Panc1 (cell line): ENCODE measurements at regions not wholly inside any gene's neighbourhood (a gene's known extent, or its start where the extent isn't known, plus 50 kb on each side); places are given as distances from the start of the nearest gene placed in this dataset.

Experiments used
- ATAC-seq: fragments of 200-7000 bp; cut with Tn5 transposase; 2 replicates; pipeline ENCODE4 v1.9.1; 2020; ENCODE audit warnings: mild to moderate bottlenecking, moderate library complexity
- BruUV-seq: library from RNA; stranded (reverse); fragments of 400-500 nt; replicated peaks from 2 replicates; lab custom pipeline; 2021; lab: Mats Ljungman, UMichigan
- CTCF ChIA-PET: fragments of 300-600 bp; sonication (Branson Sonifier 250); formaldehyde crosslinking; loops from one replicate; lab custom pipeline; 2022; ENCODE audit warnings: antibody characterized with exemption; lab: Charles Lee
- POLR2A ChIA-PET: fragments of 300-600 bp; sonication (Branson Sonifier 250); formaldehyde crosslinking; loops from one replicate; lab custom pipeline; 2022; ENCODE audit warnings: antibody characterized with exemption; lab: Charles Lee
- DNase-seq: peaks from one replicate; pipeline ENCODE4 v3.0.0-alpha.2; 2010; ENCODE audit warnings: low read depth, low spot score
- H3K27ac ChIP-seq: 2 replicates; pipeline ENCODE4 v1.5.1; 2011; ENCODE audit warnings: mild to moderate bottlenecking, low read length, inconsistent platforms
- H3K27me3 ChIP-seq: fragments of 200-500 bp; sonication (Bioruptor generic); 2 replicates; pipeline ENCODE4 v1.6.0; 2014; ENCODE audit warnings: low read length, inconsistent platforms; ENCODE audit not compliant: control insufficient read depth, insufficient read depth
- H3K36me3 ChIP-seq: fragments of 200-500 bp; sonication (Bioruptor generic); 2 replicates; pipeline ENCODE4 v1.5.1; 2014; ENCODE audit warnings: inconsistent platforms, mild to moderate bottlenecking, low read length, moderate library complexity; ENCODE audit not compliant: control insufficient read depth, insufficient read depth
- H3K4me1 ChIP-seq: 2 replicates; pipeline ENCODE4 v1.5.1; 2011; ENCODE audit warnings: inconsistent platforms, mild to moderate bottlenecking, low read length, moderate library complexity; ENCODE audit not compliant: control insufficient read depth, insufficient read depth
- H3K4me3 ChIP-seq, 2 experiments: 2 replicates each; pipeline ENCODE4 v1.5.1; 2011 to 2012; ENCODE audit warnings: low read depth in 2 of 2, low read length in 2 of 2, mild to moderate bottlenecking in 2 of 2, inconsistent platforms in 1 of 2, moderate library complexity in 1 of 2
- H3K9me3 ChIP-seq: fragments of 200-500 bp; sonication (Bioruptor generic); 2 replicates; pipeline ENCODE4 v1.5.1; 2014; ENCODE audit warnings: low read depth, mild to moderate bottlenecking, inconsistent platforms, low read length, moderate library complexity; ENCODE audit not compliant: control insufficient read depth, insufficient read depth
- POLR2AphosphoS5 ChIP-seq: IDR thresholded peaks from 2 replicates; pipeline ENCODE4 v1.6.1; 2012; ENCODE audit warnings: mild to moderate bottlenecking, low read depth, low read length, moderate library complexity
- SIN3A ChIP-seq: IDR thresholded peaks from 2 replicates; pipeline ENCODE4 v1.6.1; 2012; ENCODE audit warnings: low read depth, mild to moderate bottlenecking, low read length, moderate library complexity, borderline replicate concordance; ENCODE audit not compliant: insufficient read depth
- TCF7L2 ChIP-seq: IDR thresholded peaks from 2 replicates; pipeline ENCODE4 v1.6.1; 2011; ENCODE audit warnings: mild to moderate bottlenecking, low read depth, low read length, inconsistent platforms
- in situ Hi-C: cut with HindIII; loops from 2 replicates; pipeline ENCODE4 v1.10.0; 2016; ENCODE audit warnings: low sequenced_read_pairs, low pct_unique_long_range_greater_than_20kb
- intact Hi-C: fragments of 100-400 bp; cut with micrococcal nuclease; formaldehyde crosslinking; loops from one replicate; pipeline ENCODE4 v1.10.0; 2022; ENCODE audit not compliant: unreplicated experiment
- TF ChIP-seq, protein P1 (sequence below), 2 experiments: IDR thresholded peaks; 2 replicates each; pipeline ENCODE4 v1.6.1; 2011 to 2012; ENCODE audit warnings: low read depth in 2 of 2, control low read depth in 1 of 2, low read length in 1 of 2, mild to moderate bottlenecking in 1 of 2, moderate library complexity in 1 of 2; ENCODE audit not compliant: insufficient read depth in 1 of 2
- TF ChIP-seq, protein P2 (sequence below): fragments of 450-650 bp; IDR thresholded peaks from 2 replicates; pipeline ENCODE4 v1.5.1; 2017; ENCODE audit warnings: mild to moderate bottlenecking

DNA sequence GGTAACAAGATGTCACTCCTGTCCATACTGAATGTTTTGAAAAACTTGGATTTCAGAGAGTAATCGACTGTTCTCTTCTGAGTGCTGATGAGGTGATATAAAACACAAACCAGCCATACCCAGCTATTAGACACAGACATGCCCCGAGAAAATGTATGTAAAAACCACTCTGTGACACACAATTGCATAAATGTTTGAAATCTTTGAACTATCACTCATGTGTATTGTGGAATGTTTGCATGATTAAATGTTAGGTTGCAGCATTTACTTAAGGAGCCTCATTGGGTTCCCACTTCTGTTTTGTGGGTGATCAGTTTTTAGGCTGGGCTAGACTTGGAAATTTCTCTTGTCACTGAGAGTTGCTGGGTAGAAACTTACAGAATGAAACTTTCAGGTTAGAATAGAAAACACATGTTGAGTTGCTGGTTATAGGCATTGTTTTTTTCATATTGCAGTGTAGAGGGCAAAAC, 270.4 kb upstream of the B3GALT2 start:
- no peaks in the 10 kb centered on the region for H3K27me3 ChIP-seq
- intact Hi-C loops = no loop called here
- no peak for TF ChIP-seq POLR2AphosphoS5
- TF ChIP-seq, protein P1, sequence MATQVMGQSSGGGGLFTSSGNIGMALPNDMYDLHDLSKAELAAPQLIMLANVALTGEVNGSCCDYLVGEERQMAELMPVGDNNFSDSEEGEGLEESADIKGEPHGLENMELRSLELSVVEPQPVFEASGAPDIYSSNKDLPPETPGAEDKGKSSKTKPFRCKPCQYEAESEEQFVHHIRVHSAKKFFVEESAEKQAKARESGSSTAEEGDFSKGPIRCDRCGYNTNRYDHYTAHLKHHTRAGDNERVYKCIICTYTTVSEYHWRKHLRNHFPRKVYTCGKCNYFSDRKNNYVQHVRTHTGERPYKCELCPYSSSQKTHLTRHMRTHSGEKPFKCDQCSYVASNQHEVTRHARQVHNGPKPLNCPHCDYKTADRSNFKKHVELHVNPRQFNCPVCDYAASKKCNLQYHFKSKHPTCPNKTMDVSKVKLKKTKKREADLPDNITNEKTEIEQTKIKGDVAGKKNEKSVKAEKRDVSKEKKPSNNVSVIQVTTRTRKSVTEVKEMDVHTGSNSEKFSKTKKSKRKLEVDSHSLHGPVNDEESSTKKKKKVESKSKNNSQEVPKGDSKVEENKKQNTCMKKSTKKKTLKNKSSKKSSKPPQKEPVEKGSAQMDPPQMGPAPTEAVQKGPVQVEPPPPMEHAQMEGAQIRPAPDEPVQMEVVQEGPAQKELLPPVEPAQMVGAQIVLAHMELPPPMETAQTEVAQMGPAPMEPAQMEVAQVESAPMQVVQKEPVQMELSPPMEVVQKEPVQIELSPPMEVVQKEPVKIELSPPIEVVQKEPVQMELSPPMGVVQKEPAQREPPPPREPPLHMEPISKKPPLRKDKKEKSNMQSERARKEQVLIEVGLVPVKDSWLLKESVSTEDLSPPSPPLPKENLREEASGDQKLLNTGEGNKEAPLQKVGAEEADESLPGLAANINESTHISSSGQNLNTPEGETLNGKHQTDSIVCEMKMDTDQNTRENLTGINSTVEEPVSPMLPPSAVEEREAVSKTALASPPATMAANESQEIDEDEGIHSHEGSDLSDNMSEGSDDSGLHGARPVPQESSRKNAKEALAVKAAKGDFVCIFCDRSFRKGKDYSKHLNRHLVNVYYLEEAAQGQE (IDR thresholded peaks at IDR 0.05; ENCODE audit: insufficient read depth in 1 of 2, low read depth in 2 of 2, low read length in 1 of 2) = no peak
- no peak for TF ChIP-seq SIN3A
- TF ChIP-seq, protein P2, sequence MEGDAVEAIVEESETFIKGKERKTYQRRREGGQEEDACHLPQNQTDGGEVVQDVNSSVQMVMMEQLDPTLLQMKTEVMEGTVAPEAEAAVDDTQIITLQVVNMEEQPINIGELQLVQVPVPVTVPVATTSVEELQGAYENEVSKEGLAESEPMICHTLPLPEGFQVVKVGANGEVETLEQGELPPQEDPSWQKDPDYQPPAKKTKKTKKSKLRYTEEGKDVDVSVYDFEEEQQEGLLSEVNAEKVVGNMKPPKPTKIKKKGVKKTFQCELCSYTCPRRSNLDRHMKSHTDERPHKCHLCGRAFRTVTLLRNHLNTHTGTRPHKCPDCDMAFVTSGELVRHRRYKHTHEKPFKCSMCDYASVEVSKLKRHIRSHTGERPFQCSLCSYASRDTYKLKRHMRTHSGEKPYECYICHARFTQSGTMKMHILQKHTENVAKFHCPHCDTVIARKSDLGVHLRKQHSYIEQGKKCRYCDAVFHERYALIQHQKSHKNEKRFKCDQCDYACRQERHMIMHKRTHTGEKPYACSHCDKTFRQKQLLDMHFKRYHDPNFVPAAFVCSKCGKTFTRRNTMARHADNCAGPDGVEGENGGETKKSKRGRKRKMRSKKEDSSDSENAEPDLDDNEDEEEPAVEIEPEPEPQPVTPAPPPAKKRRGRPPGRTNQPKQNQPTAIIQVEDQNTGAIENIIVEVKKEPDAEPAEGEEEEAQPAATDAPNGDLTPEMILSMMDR = no peak
- TF ChIP-seq TCF7L2 = no peak
- ChIA-PET POLR2A (no interaction called here), CTCF (no interaction called here)
- no TSS peak for BruUV-seq
- H3K4me1 ChIP-seq = no peaks in the 10 kb centered on the region
- no peak overlapping the region for H3K27ac ChIP-seq
- ATAC-seq = no peak
- in situ Hi-C loops = no loop called here
- no peaks in the 10 kb centered on the region for H3K36me3 ChIP-seq
- H3K9me3 ChIP-seq = no peaks in the 10 kb centered on the region
- H3K4me3 ChIP-seq = no peak overlapping the region
- DNase-seq = no peak

DNA sequence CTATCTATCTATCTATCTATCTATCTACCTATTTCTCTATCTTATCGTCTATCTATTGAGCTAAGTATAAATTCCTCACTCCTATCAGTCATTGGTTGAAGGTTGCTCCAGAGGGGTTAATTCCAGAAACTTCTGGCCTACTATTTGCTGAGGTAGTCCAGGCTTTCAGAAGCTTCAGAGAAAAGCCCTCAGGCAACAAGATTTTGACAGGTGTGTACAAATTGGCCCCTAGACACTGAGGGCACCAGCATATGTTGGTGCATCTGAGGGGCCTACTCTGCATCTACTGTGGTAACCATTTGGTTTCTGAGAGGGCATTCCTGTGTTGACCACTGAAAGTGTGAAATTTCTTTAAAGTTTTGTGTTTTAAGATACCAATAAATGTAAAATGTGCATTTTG, 265.2 kb upstream of the B3GALT2 start:
- intact Hi-C loops = no loop called here
- DNase-seq (no peak), ATAC-seq (no peak)
- no peak overlapping the region for H3K27ac ChIP-seq
- in situ Hi-C loops = no loop called here
- no peak overlapping the region for H3K4me3 ChIP-seq
- no TSS peak for BruUV-seq
- ChIA-PET POLR2A (no interaction called here), CTCF (interaction anchor here (0.5 kb wide), 1 partner anchor 172 kb away, joined by 8 read pairs; no protein-coding TSS in a partner anchor)
- no peak for TF ChIP-seq POLR2AphosphoS5
- TF ChIP-seq SIN3A = no peak
- no peak for TF ChIP-seq TCF7L2
- TF ChIP-seq, protein P1 (IDR thresholded peaks at IDR 0.05; ENCODE audit: insufficient read depth in 1 of 2, low read depth in 2 of 2, low read length in 1 of 2) = no peak
- TF ChIP-seq, protein P2 = no peak
- H3K36me3 ChIP-seq = no peaks in the 10 kb centered on the region
- H3K4me1 ChIP-seq = no peaks in the 10 kb centered on the region
- H3K9me3 ChIP-seq = no peaks in the 10 kb centered on the region
- H3K27me3 ChIP-seq = no peaks in the 10 kb centered on the region
